ENCODE measurements at regions not wholly inside any gene's neighbourhood (a gene's known extent, or its start where the extent isn't known, plus 50 kb on each side); places are given as distances from the start of the nearest gene placed in this dataset.
A peak's percentile ranks its signal among the peaks of the same experiment; 100 is the strongest.
"Not testable (repeated sequence)": the region's sequence is repeated elsewhere in the genome, so short reads cannot be mapped to it uniquely, and the experiment has no call there.

- H3K27me3 Mint-ChIP-seq = no peaks in the 10 kb centered on the region
- ATAC-seq (no peak), DNase-seq (no peak)
- H3K27ac Mint-ChIP-seq = peak overlapping the region in 1 of 10 donors; percentile 19
- H3K4me3 Mint-ChIP-seq = no peak overlapping the region
- H3K9me3 Mint-ChIP-seq = peaks cover 0 to 19% (median 8%) of the 10 kb centered on the region in 9 donors
- POLR2A ChIA-PET = no interaction called here
- no peaks in the 10 kb centered on the region for H3K4me1 Mint-ChIP-seq
- no peaks in the 10 kb centered on the region for H3K36me3 Mint-ChIP-seq
Measured at GRCh38 chr18:1053331-1054315, 149.0 kb downstream of the ADCYAP1 start.

- POLR2A ChIA-PET = no interaction called here
- Mint-ChIP-seq H3K4me3 (no peak overlapping the region), H3K36me3 (no peaks in the 10 kb centered on the region), H3K4me1 (no peaks in the 10 kb centered on the region), H3K27me3 (no peaks in the 10 kb centered on the region), H3K9me3 (peaks cover 0 to 19% (median 8%) of the 10 kb centered on the region in 9 donors), H3K27ac (no peak overlapping the region)
- DNase-seq = no peak
- no peak for ATAC-seq
Measured at GRCh38 chr18:1056404-1056803, 151.7 kb downstream of the ADCYAP1 start.

- H3K27ac Mint-ChIP-seq = no peak overlapping the region
- POLR2A ChIA-PET = no interaction called here
- peaks cover 0 to 19% (median 8%) of the 10 kb centered on the region in 9 donors for H3K9me3 Mint-ChIP-seq
- DNase-seq (no peak), ATAC-seq (no peak)
- H3K4me3 Mint-ChIP-seq = no peak overlapping the region
- peaks cover 0 to 5% (median 3%) of the 10 kb centered on the region in 5 donors for H3K27me3 Mint-ChIP-seq
- no peaks in the 10 kb centered on the region for H3K36me3 Mint-ChIP-seq
- no peaks in the 10 kb centered on the region for H3K4me1 Mint-ChIP-seq
Measured at GRCh38 chr18:1057367-1057766, 152.7 kb downstream of the ADCYAP1 start.

- no peak for DNase-seq
- H3K36me3 Mint-ChIP-seq = no peaks in the 10 kb centered on the region
Measured at GRCh38 chr18:1062588-1062987, 157.9 kb downstream of the ADCYAP1 start.

GRCh38 chr18:1075322-1075721, 170.7 kb downstream of the ADCYAP1 start:
- no peak for ATAC-seq
- H3K36me3 Mint-ChIP-seq = no peaks in the 10 kb centered on the region
- POLR2A ChIA-PET = no interaction called here

More at GRCh38 chr18:1062588-1062987, 157.9 kb downstream of the ADCYAP1 start:
- Mint-ChIP-seq H3K27ac (no peak overlapping the region), H3K4me1 (no peaks in the 10 kb centered on the region), H3K27me3 (peaks cover 0 to 11% (median 5%) of the 10 kb centered on the region in 5 donors), H3K9me3 (peaks cover 0 to 9% (median 3%) of the 10 kb centered on the region in 9 donors), H3K4me3 (no peak overlapping the region)
- ATAC-seq = no peak
- POLR2A ChIA-PET = no interaction called here

GRCh38 chr18:1075876-1076275, 171.2 kb downstream of the ADCYAP1 start:
- Mint-ChIP-seq H3K9me3 (peaks cover 0 to 3% (median 0%) of the 10 kb centered on the region in 9 donors), H3K27ac (no peak overlapping the region), H3K36me3 (no peaks in the 10 kb centered on the region), H3K27me3 (peaks cover 0 to 3% (median 0%) of the 10 kb centered on the region in 5 donors), H3K4me3 (no peak overlapping the region), H3K4me1 (no peaks in the 10 kb centered on the region)
- no peak for DNase-seq
- POLR2A ChIA-PET = no interaction called here
- ATAC-seq = no peak

More at GRCh38 chr18:1075322-1075721, 170.7 kb downstream of the ADCYAP1 start:
- Mint-ChIP-seq H3K27ac (no peak overlapping the region), H3K4me3 (no peak overlapping the region), H3K4me1 (no peaks in the 10 kb centered on the region), H3K9me3 (peaks cover 0 to 3% (median 0%) of the 10 kb centered on the region in 9 donors), H3K27me3 (peaks cover 0 to 3% (median 0%) of the 10 kb centered on the region in 5 donors)
- DNase-seq = no peak

GRCh38 chr18:1078301-1078700, 173.6 kb downstream of the ADCYAP1 start:
- peaks cover 0 to 3% (median 0%) of the 10 kb centered on the region in 5 donors for H3K27me3 Mint-ChIP-seq
- no peaks in the 10 kb centered on the region for H3K36me3 Mint-ChIP-seq
- no peak for ATAC-seq
- DNase-seq = no peak
- no peak overlapping the region for H3K27ac Mint-ChIP-seq
- no peaks in the 10 kb centered on the region for H3K4me1 Mint-ChIP-seq
- H3K4me3 Mint-ChIP-seq = no peak overlapping the region
- POLR2A ChIA-PET = no interaction called here
- H3K9me3 Mint-ChIP-seq = peaks cover 0 to 6% (median 0%) of the 10 kb centered on the region in 9 donors

- Mint-ChIP-seq H3K36me3 (peaks cover 0 to 11% (median 0%) of the 10 kb centered on the region in 3 donors), H3K9me3 (peaks cover 0 to 48% (median 20%) of the 10 kb centered on the region in 9 donors)
- H3K27me3 Mint-ChIP-seq, H3K4me1 Mint-ChIP-seq, H3K27ac Mint-ChIP-seq, ATAC-seq, DNase-seq, H3K4me3 Mint-ChIP-seq, POLR2A ChIA-PET: not testable (repeated sequence)
Measured at GRCh38 chr18:1083675-1084074, 179.0 kb downstream of the ADCYAP1 start.

- H3K27me3 Mint-ChIP-seq = peaks cover 0 to 2% (median 0%) of the 10 kb centered on the region in 5 donors
- no peak overlapping the region for H3K4me3 Mint-ChIP-seq
- H3K9me3 Mint-ChIP-seq = peaks cover 4 to 44% (median 22%) of the 10 kb centered on the region in 9 donors
- peaks cover 0 to 11% (median 0%) of the 10 kb centered on the region in 3 donors for H3K36me3 Mint-ChIP-seq
- no peaks in the 10 kb centered on the region for H3K4me1 Mint-ChIP-seq
- DNase-seq (no peak), ATAC-seq (no peak)
- POLR2A ChIA-PET = no interaction called here
- H3K27ac Mint-ChIP-seq = no peak overlapping the region
Measured at GRCh38 chr18:1090758-1091157, 186.1 kb downstream of the ADCYAP1 start.

GRCh38 chr18:1092228-1092627, 187.6 kb downstream of the ADCYAP1 start:
- ATAC-seq = no peak
- peaks cover 0 to 2% (median 0%) of the 10 kb centered on the region in 5 donors for H3K27me3 Mint-ChIP-seq
- H3K36me3 Mint-ChIP-seq = peaks cover 0 to 2% (median 0%) of the 10 kb centered on the region in 3 donors
- no peak overlapping the region for H3K4me3 Mint-ChIP-seq
- DNase-seq = no peak
- no peak overlapping the region for H3K27ac Mint-ChIP-seq
- POLR2A ChIA-PET = no interaction called here
- peaks cover 4 to 31% (median 19%) of the 10 kb centered on the region in 9 donors for H3K9me3 Mint-ChIP-seq
- no peaks in the 10 kb centered on the region for H3K4me1 Mint-ChIP-seq

- Mint-ChIP-seq H3K4me3 (no peak overlapping the region), H3K9me3 (peaks cover 4 to 20% (median 11%) of the 10 kb centered on the region in 9 donors), H3K27me3 (peaks cover 0 to 3% (median 0%) of the 10 kb centered on the region in 5 donors), H3K4me1 (no peaks in the 10 kb centered on the region), H3K27ac (no peak overlapping the region), H3K36me3 (no peaks in the 10 kb centered on the region)
- POLR2A ChIA-PET = no interaction called here
- DNase-seq (no peak), ATAC-seq (no peak)
Measured at GRCh38 chr18:1094409-1094808, 189.7 kb downstream of the ADCYAP1 start.

- H3K4me1 Mint-ChIP-seq, H3K27ac Mint-ChIP-seq, POLR2A ChIA-PET, DNase-seq, ATAC-seq, H3K27me3 Mint-ChIP-seq, H3K4me3 Mint-ChIP-seq, H3K36me3 Mint-ChIP-seq: not testable (repeated sequence)
- H3K9me3 Mint-ChIP-seq = peaks cover 3 to 35% (median 11%) of the 10 kb centered on the region in 9 donors
Measured at GRCh38 chr18:1097991-1098735, 193.5 kb downstream of the ADCYAP1 start.

- DNase-seq = no peak
- no peak overlapping the region for H3K4me3 Mint-ChIP-seq
- POLR2A ChIA-PET = no interaction called here
- no peaks in the 10 kb centered on the region for H3K4me1 Mint-ChIP-seq
- no peaks in the 10 kb centered on the region for H3K36me3 Mint-ChIP-seq
- no peak for ATAC-seq
- no peak overlapping the region for H3K27ac Mint-ChIP-seq
- peaks cover 1 to 31% (median 5%) of the 10 kb centered on the region in 9 donors for H3K9me3 Mint-ChIP-seq
- no peaks in the 10 kb centered on the region for H3K27me3 Mint-ChIP-seq
Measured at GRCh38 chr18:1102848-1103247, 198.2 kb downstream of the ADCYAP1 start.
